Gastrocnemius medialis (tissue), 4 donors: ENCODE measurements at regions not wholly inside any gene's neighbourhood (a gene's known extent, or its start where the extent isn't known, plus 50 kb on each side); places are given as distances from the start of the nearest gene placed in this dataset.

Experiments
- ATAC-seq, 2 donors: fragments of 150-250 bp; one replicate each; pipeline ENCODE4 v1.9.1; 2016
- DNase-seq, 2 donors: peaks; one replicate each; pipeline ENCODE4 v3.0.0-alpha.2; 2019
- H3K27ac ChIP-seq, 4 donors: fragments of 200-600 bp; sonication (generic); 1 replicate in 1 of 4; 2 replicates in 3 of 4; pipeline ENCODE4 v1.5.1; 2016 to 2018; ENCODE audit warnings: mild to moderate bottlenecking in 2 of 4, moderate library complexity in 1 of 4
- H3K27me3 ChIP-seq, 3 donors: fragments of 200-600 bp; sonication (generic) in 2 of 3; 1 replicate in 1 of 3; 2 replicates in 2 of 3; pipeline versions ENCODE4 v1.5.1 to v1.6.0; 2016 to 2019; ENCODE audit warnings: mild to moderate bottlenecking in 1 of 3, moderate library complexity in 1 of 3
- H3K36me3 ChIP-seq, 2 donors: fragments of 200-600 bp; sonication (generic) in 1 of 2; one replicate each; pipeline ENCODE4 v1.5.1; 2017 to 2018
- H3K4me1 ChIP-seq, 2 donors: fragments of 200-600 bp; sonication (generic) in 1 of 2; one replicate each; pipeline ENCODE4 v1.5.1; 2016 to 2017; ENCODE audit warnings: mild to moderate bottlenecking in 2 of 2
- H3K4me3 ChIP-seq, 4 donors: fragments of 200-600 bp; sonication (generic) in 3 of 4; 1 replicate in 1 of 4; 2 replicates in 3 of 4; pipeline ENCODE4 v1.5.1; 2016 to 2019; ENCODE audit warnings: mild to moderate bottlenecking in 2 of 4
- H3K9me3 ChIP-seq, 3 donors: fragments of 200-600 bp; sonication (generic) in 2 of 3; 1 replicate in 1 of 3; 2 replicates in 2 of 3; pipeline ENCODE4 v1.5.1; 2016 to 2019
- CTCF ChIP-seq, 5 experiments: fragments of 450-650 bp in 3 of 5; fragments of 200-600 bp in 2 of 5; sonication (generic) in 2 of 5; IDR thresholded peaks in 4 of 5; conservative IDR thresholded peaks in 1 of 5; 1 replicate in 4 of 5; 2 replicates in 1 of 5; pipeline ENCODE4 v1.5.1; 2016 to 2019; ENCODE audit warnings: antibody characterized with exemption in 5 of 5, mild to moderate bottlenecking in 3 of 5, moderate library complexity in 3 of 5
- POLR2A ChIP-seq, 2 donors: fragments of 450-650 bp; IDR thresholded peaks; one replicate each; pipeline ENCODE4 v1.6.1; 2017; ENCODE audit warnings: antibody characterized with exemption in 2 of 2, mild to moderate bottlenecking in 2 of 2, moderate library complexity in 2 of 2
- in situ Hi-C, 4 donors: fragments of 200-750 bp; cut with MboI; loops; one replicate each; pipeline versions ENCODE4 v1.15.0 to v1.8.0; 2017; ENCODE audit warnings: low sequenced_read_pairs in 4 of 4
- intact Hi-C: fragments of 100-400 bp; cut with DNase I; formaldehyde crosslinking; loops from one replicate; pipeline ENCODE4 v1.15.1; 2023; ENCODE audit warnings: low total_unique reads

GRCh38 chr3:191148131-191148530 lies 50.9 kb upstream of the OSTN start:
- in situ Hi-C loops: no loop called here
- intact Hi-C loops: no loop called here
- H3K36me3 ChIP-seq: no peaks in the 10 kb centered on the region

GRCh38 chr3:191143224-191143623 lies 55.8 kb upstream of the OSTN start:
- intact Hi-C loops: no loop called here
- TF ChIP-seq CTCF (IDR thresholded peaks at IDR 0.05 in 4 of 5, conservative IDR thresholded peaks at IDR 0.05 in 1 of 5): no peak
- TF ChIP-seq POLR2A (IDR thresholded peaks at IDR 0.05): no peak
- DNase-seq: no peak

More at GRCh38 chr3:191148131-191148530, 50.9 kb upstream of the OSTN start:
- no peaks in the 10 kb centered on the region for H3K27me3 ChIP-seq
- no peaks in the 10 kb centered on the region for H3K9me3 ChIP-seq
- ATAC-seq (no peak), DNase-seq (no peak)
- H3K27ac ChIP-seq: no peak overlapping the region
- H3K4me1 ChIP-seq: no peaks in the 10 kb centered on the region
- TF ChIP-seq POLR2A (IDR thresholded peaks at IDR 0.05) (no peak), CTCF (IDR thresholded peaks at IDR 0.05 in 4 of 5, conservative IDR thresholded peaks at IDR 0.05 in 1 of 5) (no peak)
- no peak overlapping the region for H3K4me3 ChIP-seq

GRCh38 chr3:191141728-191142127 lies 57.3 kb upstream of the OSTN start:
- no peak for TF ChIP-seq POLR2A (IDR thresholded peaks at IDR 0.05)
- no peak for TF ChIP-seq CTCF (IDR thresholded peaks at IDR 0.05 in 4 of 5, conservative IDR thresholded peaks at IDR 0.05 in 1 of 5)
- in situ Hi-C loops: no loop called here
- no peaks in the 10 kb centered on the region for H3K27me3 ChIP-seq
- no peak overlapping the region for H3K27ac ChIP-seq
- no peaks in the 10 kb centered on the region for H3K36me3 ChIP-seq
- H3K9me3 ChIP-seq: no peaks in the 10 kb centered on the region
- no peak overlapping the region for H3K4me3 ChIP-seq
- H3K4me1 ChIP-seq: no peaks in the 10 kb centered on the region
- DNase-seq (no peak), ATAC-seq (no peak)
- intact Hi-C loops: no loop called here

More at GRCh38 chr3:191143224-191143623, 55.8 kb upstream of the OSTN start:
- Histone ChIP-seq H3K4me1 (no peaks in the 10 kb centered on the region), H3K27me3 (no peaks in the 10 kb centered on the region), H3K9me3 (no peaks in the 10 kb centered on the region), H3K36me3 (no peaks in the 10 kb centered on the region), H3K27ac (no peak overlapping the region), H3K4me3 (no peak overlapping the region)
- ATAC-seq: no peak
- in situ Hi-C loops: no loop called here

GRCh38 chr3:191139736-191140135 lies 59.3 kb upstream of the OSTN start:
- TF ChIP-seq CTCF (IDR thresholded peaks at IDR 0.05 in 4 of 5, conservative IDR thresholded peaks at IDR 0.05 in 1 of 5): no peak
- no peak for TF ChIP-seq POLR2A (IDR thresholded peaks at IDR 0.05)
- in situ Hi-C loops (no loop called here), intact Hi-C loops (no loop called here)
- H3K36me3 ChIP-seq: no peaks in the 10 kb centered on the region
- no peaks in the 10 kb centered on the region for H3K9me3 ChIP-seq
- no peak overlapping the region for H3K4me3 ChIP-seq
- no peaks in the 10 kb centered on the region for H3K4me1 ChIP-seq
- no peaks in the 10 kb centered on the region for H3K27me3 ChIP-seq
- no peak overlapping the region for H3K27ac ChIP-seq
- ATAC-seq (no peak), DNase-seq (no peak)

- H3K4me1 ChIP-seq: no peaks in the 10 kb centered on the region
- ATAC-seq (no peak), DNase-seq (no peak)
- intact Hi-C loops: no loop called here
- H3K4me3 ChIP-seq: no peak overlapping the region
- no peak overlapping the region for H3K27ac ChIP-seq
- TF ChIP-seq CTCF (IDR thresholded peaks at IDR 0.05 in 4 of 5, conservative IDR thresholded peaks at IDR 0.05 in 1 of 5) (no peak), POLR2A (IDR thresholded peaks at IDR 0.05) (no peak)
- in situ Hi-C loops: no loop called here
- no peaks in the 10 kb centered on the region for H3K9me3 ChIP-seq
- no peaks in the 10 kb centered on the region for H3K27me3 ChIP-seq
- H3K36me3 ChIP-seq: no peaks in the 10 kb centered on the region
Measured at GRCh38 chr3:191138937-191139336, 60.1 kb upstream of the OSTN start.
